ENCODE measurements at regions not wholly inside any gene's neighbourhood (a gene's known extent, or its start where the extent isn't known, plus 50 kb on each side); places are given as distances from the start of the nearest gene placed in this dataset.

GRCh38 chr3:26340001-26340400, 282.6 kb upstream of the LRRC3B start:
- ATAC-seq: no peak
- TF ChIP-seq CTCF (IDR thresholded peaks at IDR 0.05): no peak

GRCh38 chr3:26343647-26344046, 278.9 kb upstream of the LRRC3B start:
- no peaks in the 10 kb centered on the region for H3K4me1 ChIP-seq
- intact Hi-C loops (cut with DNase I): no loop called here
- ATAC-seq: no peak
- DNase-seq: no peak
- no peaks in the 10 kb centered on the region for H3K9me3 ChIP-seq
- no peak overlapping the region for H3K4me3 ChIP-seq
- H3K27ac ChIP-seq: no peak overlapping the region
- no peaks in the 10 kb centered on the region for H3K27me3 ChIP-seq (ENCODE audit: low read depth)
- H3K36me3 ChIP-seq: no peaks in the 10 kb centered on the region
- TF ChIP-seq CTCF (IDR thresholded peaks at IDR 0.05): no peak

More at GRCh38 chr3:26340001-26340400, 282.6 kb upstream of the LRRC3B start:
- Histone ChIP-seq H3K4me1 (no peaks in the 10 kb centered on the region), H3K36me3 (no peaks in the 10 kb centered on the region), H3K9me3 (no peaks in the 10 kb centered on the region), H3K4me3 (no peak overlapping the region), H3K27ac (no peak overlapping the region), H3K27me3 (ENCODE audit: low read depth) (no peaks in the 10 kb centered on the region)
- DNase-seq: no peak
- intact Hi-C loops (cut with DNase I): no loop called here

- H3K4me3 ChIP-seq: no peak overlapping the region
- ATAC-seq: no peak
- no peaks in the 10 kb centered on the region for H3K36me3 ChIP-seq
- H3K27ac ChIP-seq: no peak overlapping the region
- no peaks in the 10 kb centered on the region for H3K4me1 ChIP-seq
- H3K9me3 ChIP-seq: peaks cover 7% of the 10 kb centered on the region
- no peak for TF ChIP-seq CTCF (IDR thresholded peaks at IDR 0.05)
- no peaks in the 10 kb centered on the region for H3K27me3 ChIP-seq (ENCODE audit: low read depth)
- intact Hi-C loops (cut with DNase I): no loop called here
- no peak for DNase-seq
These were observed 277.0 kb upstream of the LRRC3B start for GRCh38 chr3:26345613-26346012.

- H3K27ac ChIP-seq: no peak overlapping the region
- ATAC-seq: no peak
- TF ChIP-seq CTCF (IDR thresholded peaks at IDR 0.05): no peak
- H3K36me3 ChIP-seq: no peaks in the 10 kb centered on the region
- intact Hi-C loops (cut with DNase I): no loop called here
- H3K9me3 ChIP-seq: peaks cover 10% of the 10 kb centered on the region
- no peak for DNase-seq
- H3K27me3 ChIP-seq (ENCODE audit: low read depth): no peaks in the 10 kb centered on the region
- no peaks in the 10 kb centered on the region for H3K4me1 ChIP-seq
- no peak overlapping the region for H3K4me3 ChIP-seq
These were observed 276.1 kb upstream of the LRRC3B start for GRCh38 chr3:26346497-26346896.

- intact Hi-C loops (cut with DNase I): no loop called here
These were observed 275.4 kb upstream of the LRRC3B start for GRCh38 chr3:26347150-26347549.

More at GRCh38 chr3:26347150-26347549, 275.4 kb upstream of the LRRC3B start:
- Histone ChIP-seq H3K27ac (no peak overlapping the region), H3K27me3 (ENCODE audit: low read depth) (no peaks in the 10 kb centered on the region), H3K4me3 (no peak overlapping the region), H3K36me3 (no peaks in the 10 kb centered on the region), H3K9me3 (peaks cover 10% of the 10 kb centered on the region), H3K4me1 (no peaks in the 10 kb centered on the region)
- peak in 1 of 2 donors; percentile 29 for ATAC-seq
- no peak for TF ChIP-seq CTCF (IDR thresholded peaks at IDR 0.05)
- DNase-seq: no peak
